Skeletal muscle tissue (tissue), 3 donors: ENCODE measurements at regions not wholly inside any gene's neighbourhood (a gene's known extent, or its start where the extent isn't known, plus 50 kb on each side); places are given as distances from the start of the nearest gene placed in this dataset.

Experiments used
- H3K27ac ChIP-seq: one replicate; pipeline ENCODE4 v1.7.0; 2013; ENCODE audit warnings: mild to moderate bottlenecking, low read depth, low read length, inconsistent platforms
- H3K27me3 ChIP-seq, 3 donors: one replicate each; pipeline ENCODE4 v1.7.0; 2013; ENCODE audit warnings: low read length in 3 of 3; ENCODE audit not compliant: control insufficient read depth in 3 of 3, insufficient read depth in 3 of 3
- H3K36me3 ChIP-seq, 3 donors: one replicate each; pipeline ENCODE4 v1.7.0; 2013; ENCODE audit warnings: low read length in 3 of 3; ENCODE audit not compliant: control insufficient read depth in 3 of 3, insufficient read depth in 3 of 3
- H3K4me1 ChIP-seq, 3 donors: one replicate each; pipeline ENCODE4 v1.7.0; 2013; ENCODE audit warnings: low read length in 3 of 3, mild to moderate bottlenecking in 3 of 3; ENCODE audit not compliant: control insufficient read depth in 3 of 3, insufficient read depth in 3 of 3
- H3K4me3 ChIP-seq, 3 donors: one replicate each; pipeline ENCODE4 v1.7.0; 2013; ENCODE audit warnings: low read length in 3 of 3
- H3K9ac ChIP-seq, 3 donors: one replicate each; pipeline ENCODE4 v1.7.0; 2013; ENCODE audit warnings: low read length in 3 of 3, mild to moderate bottlenecking in 3 of 3, moderate library complexity in 2 of 3, low read depth in 1 of 3
- H3K9me3 ChIP-seq, 3 donors: one replicate each; pipeline ENCODE4 v1.7.0; 2013; ENCODE audit warnings: low read length in 3 of 3; ENCODE audit not compliant: control insufficient read depth in 3 of 3
- donor health status: Osteomylitis.

DNA sequence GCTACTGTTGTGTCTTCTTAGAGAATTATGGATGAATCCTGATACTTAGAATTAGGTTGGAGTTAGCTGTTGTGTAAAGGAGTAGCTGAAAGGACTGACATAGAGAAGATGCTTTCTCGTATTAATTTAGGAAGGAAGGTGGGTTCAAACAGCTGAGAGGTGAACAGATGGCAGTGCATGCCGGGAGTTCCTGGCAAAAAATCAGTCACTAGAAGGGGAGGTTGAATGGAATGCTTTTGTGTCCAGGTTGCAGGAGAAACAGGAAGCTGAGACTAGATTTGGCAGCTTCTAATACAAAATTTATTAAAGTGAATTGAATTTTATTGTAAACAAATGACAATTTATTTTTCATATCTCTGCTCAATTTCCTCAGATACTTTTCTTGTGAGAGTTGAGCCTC, 70.8 kb downstream of the BTG1 start:
- Histone ChIP-seq H3K27ac (no peak overlapping the region), H3K9ac (no peak overlapping the region), H3K4me1 (peaks cover 0 to 5% (median 0%) of the 10 kb centered on the region in 3 donors)

DNA sequence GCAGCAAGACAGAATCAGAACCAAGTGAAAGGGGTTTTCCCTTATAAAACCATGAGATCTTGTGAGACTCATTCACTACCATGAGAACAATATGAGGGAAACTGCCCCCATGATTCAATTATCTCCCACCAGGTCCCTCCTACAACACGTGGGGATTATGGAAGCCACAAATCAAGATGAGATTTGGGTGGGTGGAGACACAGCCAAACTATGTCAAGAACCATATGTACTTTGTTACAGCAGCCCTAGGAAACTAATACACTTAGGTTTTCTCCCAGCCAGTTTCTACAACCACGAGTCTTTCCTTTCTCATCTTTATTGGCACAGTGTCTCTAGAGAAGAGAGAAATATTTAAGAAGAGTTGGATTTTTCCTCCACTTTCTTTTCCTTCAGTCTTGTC, 72.6 kb downstream of the BTG1 start:
- Histone ChIP-seq H3K27ac (no peak overlapping the region), H3K9ac (no peak overlapping the region), H3K4me3 (no peak overlapping the region), H3K36me3 (no peaks in the 10 kb centered on the region), H3K4me1 (peaks cover 0 to 2% (median 0%) of the 10 kb centered on the region in 3 donors), H3K9me3 (no peaks in the 10 kb centered on the region), H3K27me3 (no peaks in the 10 kb centered on the region)

More for the DNA sequence above, 70.8 kb downstream of the BTG1 start:
- no peaks in the 10 kb centered on the region for H3K9me3 ChIP-seq
- no peaks in the 10 kb centered on the region for H3K36me3 ChIP-seq
- no peaks in the 10 kb centered on the region for H3K27me3 ChIP-seq
- no peak overlapping the region for H3K4me3 ChIP-seq

DNA sequence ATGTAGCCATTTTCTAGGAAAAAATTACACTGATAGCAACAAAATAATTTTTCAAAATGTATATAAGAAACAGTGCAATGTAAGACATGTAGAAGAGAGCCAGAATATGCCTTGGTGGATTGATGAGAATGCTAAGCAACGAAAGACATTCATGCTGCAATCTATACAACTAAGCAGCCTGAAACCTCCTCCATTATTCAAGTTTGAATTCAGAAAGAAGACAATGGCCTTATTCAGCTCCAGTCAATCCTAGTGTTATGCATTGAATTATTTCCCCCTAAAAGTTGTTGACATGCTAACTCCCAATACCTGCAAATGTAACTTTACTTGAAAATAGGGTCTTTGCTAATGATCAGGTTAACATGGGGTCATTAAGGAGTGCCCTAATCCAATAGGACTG, 73.5 kb downstream of the BTG1 start:
- no peak overlapping the region for H3K27ac ChIP-seq
- H3K9me3 ChIP-seq, result no peaks in the 10 kb centered on the region
- no peaks in the 10 kb centered on the region for H3K4me1 ChIP-seq
- H3K27me3 ChIP-seq, result no peaks in the 10 kb centered on the region
- no peak overlapping the region for H3K4me3 ChIP-seq
- H3K9ac ChIP-seq, result no peak overlapping the region
- H3K36me3 ChIP-seq, result no peaks in the 10 kb centered on the region

DNA sequence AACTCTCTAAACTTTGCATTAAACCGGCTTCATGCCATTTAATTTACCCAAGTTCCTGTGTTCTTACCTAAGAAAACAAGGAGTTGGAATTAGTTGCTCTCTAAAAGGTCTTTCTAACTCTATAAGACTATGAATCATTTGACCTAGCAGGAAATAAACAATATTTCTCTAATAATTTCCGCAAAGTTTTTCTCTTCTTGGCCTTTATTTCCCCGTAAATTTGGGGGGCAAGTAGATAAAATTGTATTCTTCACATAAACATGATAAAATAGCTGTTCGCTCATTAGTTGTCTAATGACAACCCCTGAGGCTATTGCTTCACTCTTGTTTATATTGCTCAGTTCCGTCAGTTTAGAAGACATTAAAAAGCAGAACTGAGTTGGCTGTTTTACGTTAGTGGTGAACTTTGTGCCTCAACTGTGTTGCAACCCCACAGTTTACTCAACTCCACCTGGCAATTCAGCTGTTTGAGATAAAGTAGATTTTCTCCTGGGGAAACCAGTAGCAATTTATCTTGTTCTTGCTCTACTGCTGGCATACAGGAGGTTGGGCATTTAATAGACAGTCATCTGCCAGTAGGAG, 74.7 kb downstream of the BTG1 start:
- no peaks in the 10 kb centered on the region for H3K27me3 ChIP-seq
- H3K4me3 ChIP-seq, result no peak overlapping the region
- no peak overlapping the region for H3K9ac ChIP-seq
- no peak overlapping the region for H3K27ac ChIP-seq
- H3K9me3 ChIP-seq, result no peaks in the 10 kb centered on the region
- H3K4me1 ChIP-seq, result no peaks in the 10 kb centered on the region
- H3K36me3 ChIP-seq, result no peaks in the 10 kb centered on the region

DNA sequence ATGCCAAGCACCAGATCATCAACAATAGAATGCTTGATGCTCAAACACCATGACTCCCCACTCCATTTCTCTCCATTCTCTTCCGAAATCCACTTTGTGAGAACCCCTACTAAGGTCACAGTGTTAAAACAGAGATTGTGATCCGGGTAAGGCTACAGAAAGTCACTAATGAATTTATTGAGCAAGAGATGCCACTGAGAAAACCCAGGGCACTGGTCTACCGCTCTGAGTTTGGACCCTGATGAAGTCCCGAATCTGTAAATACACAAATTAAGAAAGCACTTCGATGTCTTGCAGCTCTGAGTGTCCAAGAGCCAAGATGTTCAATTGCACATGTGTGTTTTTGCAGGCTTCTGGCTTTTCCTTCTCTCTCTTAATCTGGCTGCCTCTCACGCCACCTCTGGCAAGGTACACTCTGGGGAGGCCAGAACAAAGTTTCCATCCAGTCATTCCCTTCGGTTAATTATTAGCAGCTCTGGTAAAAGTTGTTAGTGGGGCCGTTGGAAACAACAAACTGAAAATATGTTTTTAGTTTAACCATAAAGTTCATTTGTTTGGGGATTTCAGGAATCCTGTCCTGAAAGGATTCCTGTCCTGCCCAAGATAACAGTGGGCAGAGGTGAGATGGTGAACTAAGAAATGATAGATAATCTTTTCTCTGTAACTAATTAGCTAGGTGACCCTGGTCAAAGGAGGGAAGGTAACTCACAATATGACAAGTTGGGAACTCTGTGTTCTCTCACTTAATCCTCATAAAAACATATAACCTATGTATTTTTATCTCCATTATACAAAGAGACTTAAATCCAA, 75.4 kb downstream of the BTG1 start:
- Histone ChIP-seq H3K4me3 (no peak overlapping the region), H3K4me1 (no peaks in the 10 kb centered on the region), H3K9ac (no peak overlapping the region), H3K27ac (no peak overlapping the region), H3K27me3 (no peaks in the 10 kb centered on the region), H3K36me3 (no peaks in the 10 kb centered on the region), H3K9me3 (no peaks in the 10 kb centered on the region)

DNA sequence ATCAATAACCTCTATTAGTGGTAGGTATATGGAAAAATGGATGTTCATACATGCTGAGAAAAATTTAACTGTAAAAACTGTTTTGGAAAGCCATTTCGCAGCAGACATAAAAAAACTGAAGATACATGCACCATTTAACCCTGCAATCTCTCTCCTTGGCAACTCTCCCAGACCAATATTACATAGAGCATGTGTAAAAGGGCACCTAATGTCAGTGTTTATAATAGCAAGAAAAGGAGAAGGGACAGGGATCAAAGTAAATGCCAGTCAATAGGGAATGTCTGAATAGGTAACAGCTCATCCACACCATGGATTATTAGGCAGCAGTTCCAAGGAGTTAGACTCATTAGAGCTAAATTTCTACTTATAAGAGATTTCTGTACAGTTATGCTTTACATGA, 77.2 kb downstream of the BTG1 start:
- H3K4me3 ChIP-seq, result no peak overlapping the region
- no peaks in the 10 kb centered on the region for H3K36me3 ChIP-seq
- no peak overlapping the region for H3K27ac ChIP-seq
- no peaks in the 10 kb centered on the region for H3K9me3 ChIP-seq
- H3K9ac ChIP-seq, result no peak overlapping the region
- no peaks in the 10 kb centered on the region for H3K4me1 ChIP-seq
- H3K27me3 ChIP-seq, result no peaks in the 10 kb centered on the region

DNA sequence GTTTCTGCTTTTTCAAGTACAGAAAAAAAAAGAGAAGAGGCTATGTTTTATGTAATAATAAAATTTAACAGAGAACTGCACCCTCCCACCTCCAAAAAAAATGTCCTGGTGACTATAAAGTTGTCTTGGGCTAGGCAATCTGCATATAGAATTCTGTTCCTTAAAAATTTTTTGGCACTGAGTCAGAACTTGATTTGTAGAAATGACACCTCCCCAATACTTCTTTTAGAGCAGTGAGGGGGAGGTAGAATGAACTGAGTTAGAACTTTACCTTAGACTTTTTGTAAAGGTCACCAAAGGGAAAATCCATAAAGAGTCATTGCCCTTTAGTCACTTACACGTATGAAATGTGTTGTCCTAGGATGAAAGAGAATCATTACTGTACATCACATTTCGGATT, 80.0 kb downstream of the BTG1 start:
- Histone ChIP-seq H3K9ac (no peak overlapping the region), H3K27me3 (no peaks in the 10 kb centered on the region), H3K27ac (no peak overlapping the region), H3K4me1 (no peaks in the 10 kb centered on the region), H3K36me3 (no peaks in the 10 kb centered on the region), H3K4me3 (no peak overlapping the region), H3K9me3 (no peaks in the 10 kb centered on the region)

DNA sequence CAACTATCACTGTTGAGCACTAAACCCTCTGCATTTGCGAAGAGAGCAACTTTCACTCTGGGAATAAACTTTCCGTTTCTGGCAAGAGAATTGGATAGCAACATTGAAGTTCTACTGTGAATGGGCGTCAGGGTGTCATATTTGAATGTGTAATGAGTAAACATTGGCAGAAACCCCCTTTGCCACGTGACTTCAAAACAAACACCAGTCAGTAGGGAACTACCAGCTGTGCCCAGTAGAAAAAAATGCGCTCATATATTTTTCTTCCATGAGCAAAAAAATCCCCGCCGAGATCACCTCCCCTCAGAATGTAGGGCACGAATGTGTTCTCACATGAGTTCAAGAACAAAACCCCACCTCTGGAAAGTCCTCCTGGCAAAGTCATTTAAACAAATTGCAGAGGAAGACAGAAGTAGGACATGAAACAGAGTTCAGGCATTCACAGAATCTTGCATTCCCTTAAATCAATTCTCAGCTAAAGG, 80.6 kb downstream of the BTG1 start:
- no peaks in the 10 kb centered on the region for H3K36me3 ChIP-seq
- H3K9ac ChIP-seq, result no peak overlapping the region
- H3K27me3 ChIP-seq, result no peaks in the 10 kb centered on the region
- no peak overlapping the region for H3K27ac ChIP-seq
- peak overlapping the region in 1 of 3 donors; percentile 10 for H3K4me3 ChIP-seq
- H3K9me3 ChIP-seq, result no peaks in the 10 kb centered on the region
- H3K4me1 ChIP-seq, result no peaks in the 10 kb centered on the region

DNA sequence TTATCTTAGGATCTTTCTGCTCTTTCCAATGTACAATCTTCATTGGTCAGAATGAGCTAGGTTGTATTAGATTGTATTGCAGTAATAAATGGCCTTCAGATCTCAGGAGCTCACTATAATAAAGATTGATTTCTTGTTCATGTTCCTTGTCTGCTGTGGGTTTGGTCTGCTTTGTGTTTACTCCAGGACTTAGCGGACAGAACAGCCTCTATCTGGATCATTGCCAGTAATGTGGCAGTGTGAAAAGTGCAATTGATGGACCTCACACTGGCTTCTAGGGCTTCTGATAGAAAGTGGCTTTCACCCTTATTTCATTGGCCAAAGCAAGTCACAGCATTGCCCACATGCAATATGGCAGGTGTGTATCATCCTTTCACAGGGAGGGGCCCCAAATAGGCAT, 81.2 kb downstream of the BTG1 start:
- H3K36me3 ChIP-seq, result no peaks in the 10 kb centered on the region
- H3K9ac ChIP-seq, result no peak overlapping the region
- no peak overlapping the region for H3K27ac ChIP-seq
- H3K27me3 ChIP-seq, result no peaks in the 10 kb centered on the region
- no peak overlapping the region for H3K4me3 ChIP-seq
- no peaks in the 10 kb centered on the region for H3K9me3 ChIP-seq
- no peaks in the 10 kb centered on the region for H3K4me1 ChIP-seq

DNA sequence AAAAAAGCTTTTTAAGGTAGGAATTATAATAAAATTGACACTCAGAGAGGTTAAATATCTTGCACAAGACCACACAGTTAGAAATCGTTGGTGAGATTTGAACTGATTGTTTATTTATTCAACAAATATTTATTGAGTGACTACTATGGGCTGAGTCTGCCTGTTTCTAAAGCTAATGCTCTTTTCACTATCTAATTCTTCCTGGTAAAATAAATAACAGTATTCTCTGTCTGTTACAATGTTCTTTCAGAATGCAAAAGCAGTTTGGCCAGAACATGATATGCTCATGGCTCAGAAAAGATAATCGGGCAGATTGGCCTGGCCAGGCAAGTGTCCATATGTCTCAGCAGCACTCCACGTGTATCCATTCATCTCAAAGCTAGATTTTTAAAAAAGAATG, 82.0 kb downstream of the BTG1 start:
- no peaks in the 10 kb centered on the region for H3K4me1 ChIP-seq
- H3K9me3 ChIP-seq, result no peaks in the 10 kb centered on the region
- no peak overlapping the region for H3K9ac ChIP-seq
- H3K4me3 ChIP-seq, result no peak overlapping the region
- no peaks in the 10 kb centered on the region for H3K27me3 ChIP-seq
- no peak overlapping the region for H3K27ac ChIP-seq
- no peaks in the 10 kb centered on the region for H3K36me3 ChIP-seq
